ENCODE measurements at regions not wholly inside any gene's neighbourhood (a gene's known extent, or its start where the extent isn't known, plus 50 kb on each side); places are given as distances from the start of the nearest gene placed in this dataset.

GRCh38 chrX:10021461-10022272 lies 54.5 kb downstream of the CLDN34 start:
- no peak for DNase-seq

GRCh38 chrX:10022273-10022541 lies 55.0 kb downstream of the CLDN34 start:
- DNase-seq, result no peak

- no peak for DNase-seq
Measured at GRCh38 chrX:10022580-10023245, 55.6 kb downstream of the CLDN34 start.

GRCh38 chrX:10023821-10024220 lies 56.7 kb downstream of the CLDN34 start:
- no peak for DNase-seq

GRCh38 chrX:10025742-10026493 lies 58.8 kb downstream of the CLDN34 start:
- no peak for DNase-seq

- DNase-seq, result no peak
Measured at GRCh38 chrX:10028283-10029104, 61.3 kb downstream of the CLDN34 start.

GRCh38 chrX:10030570-10030969 lies 63.4 kb downstream of the CLDN34 start:
- DNase-seq, result no peak

- DNase-seq, result no peak
Measured at GRCh38 chrX:10031746-10032145, 64.6 kb downstream of the CLDN34 start.

GRCh38 chrX:10032147-10032546 lies 65.0 kb downstream of the CLDN34 start:
- no peak for DNase-seq

- no peak for DNase-seq
Measured at GRCh38 chrX:10033375-10034007, 66.3 kb downstream of the CLDN34 start.

GRCh38 chrX:10034740-10035260 lies 67.6 kb downstream of the CLDN34 start:
- DNase-seq, result no peak

- no peak for DNase-seq
Measured at GRCh38 chrX:10038585-10038984, 71.4 kb downstream of the CLDN34 start.

- no peak for DNase-seq
Measured at GRCh38 chrX:10039821-10040793, 72.9 kb downstream of the CLDN34 start.

GRCh38 chrX:10040961-10041360 lies 73.8 kb downstream of the CLDN34 start:
- DNase-seq, result no peak

- DNase-seq, result no peak
Measured at GRCh38 chrX:10041383-10041782, 74.2 kb downstream of the CLDN34 start.

- DNase-seq, result no peak
Measured at GRCh38 chrX:10042055-10042454, 74.9 kb downstream of the CLDN34 start.

- no peak for DNase-seq
Measured at GRCh38 chrX:10043386-10043785, 76.2 kb downstream of the CLDN34 start.

GRCh38 chrX:10044021-10044420 lies 76.9 kb downstream of the CLDN34 start:
- no peak for DNase-seq

GRCh38 chrX:10045327-10046000 lies 78.3 kb downstream of the CLDN34 start:
- DNase-seq, result no peak

GRCh38 chrX:10047133-10047532 lies 80.0 kb downstream of the CLDN34 start:
- no peak for DNase-seq

GRCh38 chrX:10047631-10048030 lies 80.5 kb downstream of the CLDN34 start:
- no peak for DNase-seq

Data from bone marrow (tissue), 2 donors.